ENCODE measurements at regions not wholly inside any gene's neighbourhood (a gene's known extent, or its start where the extent isn't known, plus 50 kb on each side); places are given as distances from the start of the nearest gene placed in this dataset.

DNA sequence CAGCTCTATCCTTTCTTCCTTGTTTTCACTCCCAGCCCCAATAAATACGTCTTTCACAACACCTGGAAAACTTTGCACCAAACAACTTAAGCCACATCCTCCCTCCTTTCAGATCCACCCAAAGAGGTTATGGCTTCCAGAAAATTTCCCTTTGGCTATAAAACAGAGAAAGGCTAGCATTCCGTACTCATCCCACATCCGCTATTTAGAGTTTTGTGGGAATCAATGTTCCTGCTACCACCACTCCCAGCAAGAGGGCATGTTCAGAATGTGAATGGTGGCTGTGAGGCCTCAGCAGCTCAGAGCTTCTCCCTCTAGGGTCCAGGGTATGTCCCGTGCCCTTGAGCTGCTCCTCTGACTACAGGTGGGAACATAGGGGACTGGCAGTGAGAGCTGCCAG is 214.6 kb downstream of the NCK2 start (continued):
- TF ChIP-seq CHD2 (IDR thresholded peaks at IDR 0.05; ENCODE audit: low read length) (no peak), PHF8 (conservative IDR thresholded peaks at IDR 0.05; ENCODE audit: low read depth, low read length) (no peak), GABPA (IDR thresholded peaks at IDR 0.05; ENCODE audit: borderline replicate concordance, insufficient read depth, low read length) (no peak), HDAC2 (IDR thresholded peaks at IDR 0.05; ENCODE audit: borderline replicate concordance in 1 of 2, low read depth in 2 of 2, low read length in 2 of 2) (no peak)

Measured in H1 (cell line).